ENCODE measurements at regions not wholly inside any gene's neighbourhood (a gene's known extent, or its start where the extent isn't known, plus 50 kb on each side); places are given as distances from the start of the nearest gene placed in this dataset.

DNA sequence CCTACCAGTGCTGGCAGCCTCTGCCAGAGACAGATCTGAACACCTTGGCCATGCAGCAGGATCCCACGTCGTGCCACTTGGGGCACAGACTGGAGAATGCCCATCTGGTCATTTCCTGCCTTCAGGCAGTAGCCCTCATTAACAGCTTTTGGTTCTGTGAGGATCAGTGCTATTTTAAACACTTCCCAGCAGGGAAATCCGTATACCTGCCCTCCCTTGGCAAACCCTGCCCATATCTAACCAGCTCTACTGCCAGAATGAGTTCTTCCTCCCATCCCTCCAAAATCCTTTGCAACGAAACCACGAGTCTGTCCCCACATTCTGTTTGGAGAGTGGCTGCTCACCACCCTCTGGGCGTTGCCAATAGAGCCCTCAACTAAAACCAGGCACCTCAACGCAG is 245.7 kb downstream of the ENGASE start:
- Histone ChIP-seq H3K9me3 (ENCODE audit: control insufficient read depth in 2 of 3, low read length in 3 of 3) (no peaks in the 10 kb centered on the region), H3K36me3 (ENCODE audit: control insufficient read depth in 2 of 3, insufficient read depth in 3 of 3, low read length in 3 of 3) (no peaks in the 10 kb centered on the region), H3K4me1 (ENCODE audit: control insufficient read depth in 2 of 2, insufficient read depth in 2 of 2, low read length in 2 of 2) (no peaks in the 10 kb centered on the region), H3K27me3 (ENCODE audit: control insufficient read depth in 2 of 2, insufficient read depth in 2 of 2, low read length in 2 of 2) (no peaks in the 10 kb centered on the region), H3K27ac (ENCODE audit: low read depth, low read length) (no peak overlapping the region), H3K4me3 (ENCODE audit: low read length) (no peak overlapping the region)
- peaks cover 0 to 2% (median 0%) of the 10 kb centered on the region in 7 donors for H3K4me1 Mint-ChIP-seq
- DNase-seq (no peak), ATAC-seq (no peak)
- intact Hi-C loops (cut with micrococcal nuclease), result no loop called here
- no peak overlapping the region for H3K27ac Mint-ChIP-seq
- CTCF ChIA-PET, result no interaction called here
- H3K27me3 Mint-ChIP-seq, result peaks cover 9 to 50% (median 25%) of the 10 kb centered on the region in 5 donors
- H3K4me3 Mint-ChIP-seq, result peak overlapping the region in 1 of 10 donors; percentile 35
- no peaks in the 10 kb centered on the region for H3K9me3 Mint-ChIP-seq
- H3K36me3 Mint-ChIP-seq, result no peaks in the 10 kb centered on the region
- POLR2A ChIA-PET, result no interaction called here

DNA sequence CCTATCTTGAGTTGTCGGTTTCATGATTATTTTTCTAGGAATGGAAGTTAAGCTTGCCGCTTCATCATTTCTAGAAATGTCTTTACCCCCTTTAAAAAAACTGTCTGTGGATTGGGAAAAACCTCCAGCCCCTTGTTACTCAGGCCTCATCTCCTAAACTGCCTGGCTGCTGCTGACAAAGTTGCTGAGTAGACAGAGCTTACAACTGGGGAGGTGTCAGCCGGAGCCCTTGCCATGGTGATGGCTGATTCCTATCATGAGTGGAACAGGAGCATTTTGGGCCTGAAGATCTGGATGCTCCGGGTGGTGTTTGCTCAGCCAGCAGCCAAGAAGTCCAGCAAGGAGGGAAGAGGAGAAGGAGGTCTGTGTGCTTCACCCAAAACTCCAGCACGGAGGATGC is 243.3 kb downstream of the ENGASE start:
- ATAC-seq, result no peak
- H3K27ac Mint-ChIP-seq, result no peak overlapping the region
- no peaks in the 10 kb centered on the region for H3K27me3 ChIP-seq (ENCODE audit: control insufficient read depth in 2 of 2, insufficient read depth in 2 of 2, low read length in 2 of 2)
- CTCF ChIA-PET, result interaction anchor here (0.6 kb wide), 1 partner anchor 81 kb away, joined by 3 read pairs; no protein-coding TSS in a partner anchor
- POLR2A ChIA-PET, result no interaction called here
- H3K36me3 ChIP-seq (ENCODE audit: control insufficient read depth in 2 of 3, insufficient read depth in 3 of 3, low read length in 3 of 3), result no peaks in the 10 kb centered on the region
- no peak overlapping the region for H3K4me3 Mint-ChIP-seq
- peaks cover 0 to 2% (median 0%) of the 10 kb centered on the region in 7 donors for H3K4me1 Mint-ChIP-seq
- intact Hi-C loops (cut with micrococcal nuclease), result no loop called here
- H3K9me3 ChIP-seq (ENCODE audit: control insufficient read depth in 2 of 3, low read length in 3 of 3), result no peaks in the 10 kb centered on the region
- no peak overlapping the region for H3K27ac ChIP-seq (ENCODE audit: low read depth, low read length)
- H3K9me3 Mint-ChIP-seq, result no peaks in the 10 kb centered on the region
- H3K27me3 Mint-ChIP-seq, result peaks cover 11 to 62% (median 38%) of the 10 kb centered on the region in 5 donors
- DNase-seq, result no peak
- H3K4me3 ChIP-seq (ENCODE audit: low read length), result no peak overlapping the region
- no peaks in the 10 kb centered on the region for H3K4me1 ChIP-seq (ENCODE audit: control insufficient read depth in 2 of 2, insufficient read depth in 2 of 2, low read length in 2 of 2)
- H3K36me3 Mint-ChIP-seq, result no peaks in the 10 kb centered on the region

DNA sequence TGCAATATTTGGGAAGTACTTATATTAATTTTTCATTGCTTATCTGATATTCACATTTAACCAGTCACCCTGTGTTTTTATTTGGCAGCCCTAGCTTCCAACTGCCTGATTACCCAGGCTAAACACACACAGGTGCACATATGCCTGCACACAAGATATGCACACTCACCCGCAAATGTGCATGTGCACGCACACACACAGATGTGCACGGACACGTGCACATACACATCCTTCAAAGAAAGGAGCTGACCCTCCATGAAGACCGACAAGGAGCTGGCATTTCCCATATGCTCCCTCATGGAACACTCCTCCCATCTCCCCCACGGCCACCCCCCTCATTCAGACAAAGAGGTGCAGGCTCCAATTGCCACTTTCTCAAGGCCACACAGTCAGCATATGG is 242.2 kb downstream of the ENGASE start:
- POLR2A ChIA-PET, result no interaction called here
- Mint-ChIP-seq H3K36me3 (no peaks in the 10 kb centered on the region), H3K27ac (no peak overlapping the region), H3K27me3 (peaks cover 11 to 59% (median 38%) of the 10 kb centered on the region in 5 donors), H3K4me3 (no peak overlapping the region), H3K4me1 (peaks cover 0 to 2% (median 0%) of the 10 kb centered on the region in 7 donors), H3K9me3 (no peaks in the 10 kb centered on the region)
- no peak for ATAC-seq
- CTCF ChIA-PET, result no interaction called here
- H3K9me3 ChIP-seq (ENCODE audit: control insufficient read depth in 2 of 3, low read length in 3 of 3), result no peaks in the 10 kb centered on the region
- H3K27me3 ChIP-seq (ENCODE audit: control insufficient read depth in 2 of 2, insufficient read depth in 2 of 2, low read length in 2 of 2), result no peaks in the 10 kb centered on the region
- no peaks in the 10 kb centered on the region for H3K36me3 ChIP-seq (ENCODE audit: control insufficient read depth in 2 of 3, insufficient read depth in 3 of 3, low read length in 3 of 3)
- no peak overlapping the region for H3K27ac ChIP-seq (ENCODE audit: low read depth, low read length)
- H3K4me1 ChIP-seq (ENCODE audit: control insufficient read depth in 2 of 2, insufficient read depth in 2 of 2, low read length in 2 of 2), result no peaks in the 10 kb centered on the region
- intact Hi-C loops (cut with micrococcal nuclease), result no loop called here
- no peak overlapping the region for H3K4me3 ChIP-seq (ENCODE audit: low read length)
- DNase-seq, result no peak

DNA sequence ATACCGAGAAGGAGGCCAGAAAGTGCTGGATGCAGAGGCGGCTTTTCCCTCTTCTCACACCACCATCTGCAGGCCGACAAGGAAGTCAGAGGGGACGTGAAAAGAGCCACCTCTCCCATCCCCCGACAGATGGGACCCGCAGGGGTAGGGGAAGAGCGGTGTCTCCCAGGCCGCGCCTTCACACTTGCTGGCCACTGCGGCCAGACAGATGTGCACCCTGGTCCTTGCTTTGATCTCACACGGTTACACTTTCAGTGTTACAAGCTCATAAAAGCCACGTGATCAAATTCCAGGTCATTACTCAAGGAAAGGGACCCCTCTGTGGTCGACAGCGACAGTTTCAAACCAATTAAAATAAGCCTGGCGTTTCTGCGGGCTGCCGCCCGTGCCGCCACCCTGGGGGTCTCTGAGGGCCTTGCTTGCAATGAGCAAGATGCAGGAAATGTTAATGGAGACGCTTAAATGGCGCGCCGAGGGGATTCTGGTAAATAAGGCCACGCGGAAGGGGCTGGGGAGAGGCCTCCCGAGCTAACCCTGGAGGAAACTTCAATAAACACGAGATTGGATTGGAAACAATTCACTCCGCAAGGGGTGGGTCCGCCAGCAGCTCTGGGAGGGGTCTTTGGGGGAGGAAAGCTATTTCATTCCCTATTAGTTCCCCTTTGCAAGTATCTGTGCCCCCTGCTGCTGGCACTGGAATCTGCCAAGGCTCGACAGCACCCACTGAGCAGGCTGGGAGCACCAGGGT is 240.9 kb downstream of the ENGASE start:
- H3K36me3 ChIP-seq (ENCODE audit: control insufficient read depth in 2 of 3, insufficient read depth in 3 of 3, low read length in 3 of 3), result no peaks in the 10 kb centered on the region
- H3K4me1 ChIP-seq (ENCODE audit: control insufficient read depth in 2 of 2, insufficient read depth in 2 of 2, low read length in 2 of 2), result no peaks in the 10 kb centered on the region
- CTCF ChIA-PET, result no interaction called here
- DNase-seq (no peak), ATAC-seq (no peak)
- no peaks in the 10 kb centered on the region for H3K27me3 ChIP-seq (ENCODE audit: control insufficient read depth in 2 of 2, insufficient read depth in 2 of 2, low read length in 2 of 2)
- Mint-ChIP-seq H3K27me3 (peaks cover 11 to 49% (median 32%) of the 10 kb centered on the region in 5 donors), H3K27ac (no peak overlapping the region), H3K36me3 (no peaks in the 10 kb centered on the region), H3K4me3 (no peak overlapping the region), H3K4me1 (peaks cover 0 to 2% (median 0%) of the 10 kb centered on the region in 7 donors), H3K9me3 (peaks cover 0 to 3% (median 0%) of the 10 kb centered on the region in 11 donors)
- POLR2A ChIA-PET, result no interaction called here
- intact Hi-C loops (cut with micrococcal nuclease), result no loop called here
- no peak overlapping the region for H3K4me3 ChIP-seq (ENCODE audit: low read length)
- H3K9me3 ChIP-seq (ENCODE audit: control insufficient read depth in 2 of 3, low read length in 3 of 3), result no peaks in the 10 kb centered on the region
- no peak overlapping the region for H3K27ac ChIP-seq (ENCODE audit: low read depth, low read length)

DNA sequence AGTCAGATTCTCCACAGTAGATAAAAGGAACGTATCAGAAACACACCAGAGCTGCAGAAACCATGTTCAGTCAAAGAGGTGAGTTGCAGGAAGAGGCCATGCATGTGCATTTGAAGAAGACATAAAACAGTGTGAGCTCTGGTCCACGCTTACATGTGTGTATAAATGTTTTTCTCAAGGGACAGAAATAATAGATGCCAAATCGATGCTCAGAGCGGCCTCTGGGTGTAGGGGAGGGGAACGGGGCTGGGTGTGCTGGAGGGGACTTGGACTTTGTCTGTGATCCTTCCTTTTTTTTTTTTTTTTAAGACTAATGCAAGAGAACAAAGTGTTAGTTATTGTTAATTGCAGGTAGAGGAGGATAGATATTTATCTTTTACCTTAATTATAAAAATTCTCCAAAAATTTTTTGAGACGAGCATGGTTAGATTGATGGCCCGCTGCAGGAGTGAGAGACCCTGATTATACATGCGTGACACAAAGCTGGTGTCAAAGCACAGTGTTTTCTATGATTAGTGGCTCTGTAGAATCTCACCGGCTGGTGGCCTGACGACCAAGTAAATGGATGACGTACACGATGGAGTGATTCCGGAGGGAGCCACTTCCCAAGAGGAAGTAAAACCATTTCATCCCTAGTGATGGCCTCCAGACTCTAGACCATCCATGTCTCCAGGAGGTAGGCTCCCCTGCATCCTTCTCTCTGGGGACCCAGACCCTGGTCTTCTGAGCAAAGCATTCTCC is 240.2 kb downstream of the ENGASE start:
- DNase-seq (no peak), ATAC-seq (no peak)
- H3K4me3 Mint-ChIP-seq, result no peak overlapping the region
- Histone ChIP-seq H3K27ac (ENCODE audit: low read depth, low read length) (no peak overlapping the region), H3K4me1 (ENCODE audit: control insufficient read depth in 2 of 2, insufficient read depth in 2 of 2, low read length in 2 of 2) (no peaks in the 10 kb centered on the region), H3K4me3 (ENCODE audit: low read length) (no peak overlapping the region), H3K27me3 (ENCODE audit: control insufficient read depth in 2 of 2, insufficient read depth in 2 of 2, low read length in 2 of 2) (no peaks in the 10 kb centered on the region), H3K9me3 (ENCODE audit: control insufficient read depth in 2 of 3, low read length in 3 of 3) (no peaks in the 10 kb centered on the region), H3K36me3 (ENCODE audit: control insufficient read depth in 2 of 3, insufficient read depth in 3 of 3, low read length in 3 of 3) (no peaks in the 10 kb centered on the region)
- peaks cover 0 to 3% (median 0%) of the 10 kb centered on the region in 11 donors for H3K9me3 Mint-ChIP-seq
- peaks cover 0 to 2% (median 0%) of the 10 kb centered on the region in 7 donors for H3K4me1 Mint-ChIP-seq
- POLR2A ChIA-PET, result no interaction called here
- peaks cover 6 to 53% (median 34%) of the 10 kb centered on the region in 5 donors for H3K27me3 Mint-ChIP-seq
- H3K36me3 Mint-ChIP-seq, result no peaks in the 10 kb centered on the region
- CTCF ChIA-PET, result no interaction called here
- H3K27ac Mint-ChIP-seq, result no peak overlapping the region
- intact Hi-C loops (cut with micrococcal nuclease), result no loop called here

DNA sequence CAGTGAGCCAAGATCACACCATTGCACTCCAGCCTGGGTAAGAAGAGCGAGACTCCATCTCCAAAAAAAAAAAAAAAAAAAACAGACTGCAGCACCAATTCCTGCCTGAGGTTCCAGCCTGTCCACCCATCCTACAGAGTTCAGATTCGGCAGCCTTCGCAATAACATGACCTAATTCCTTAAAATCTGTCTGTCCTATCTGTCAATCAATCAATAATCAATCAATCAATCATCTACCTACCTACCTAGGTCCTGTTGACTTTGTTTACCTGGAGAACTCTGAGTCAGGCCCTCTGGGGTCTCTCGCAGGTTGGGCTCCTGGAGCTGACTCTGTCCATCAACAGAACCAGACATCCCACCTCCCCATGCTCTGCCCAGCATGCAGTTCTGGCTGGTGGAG is 236.7 kb downstream of the ENGASE start:
- intact Hi-C loops (cut with micrococcal nuclease), result no loop called here
- ChIA-PET CTCF (no interaction called here), POLR2A (no interaction called here)
- H3K9me3 Mint-ChIP-seq, result peaks cover 0 to 3% (median 0%) of the 10 kb centered on the region in 11 donors
- H3K27ac Mint-ChIP-seq, result no peak overlapping the region
- Histone ChIP-seq H3K4me3 (ENCODE audit: low read length) (no peak overlapping the region), H3K36me3 (ENCODE audit: control insufficient read depth in 2 of 3, insufficient read depth in 3 of 3, low read length in 3 of 3) (no peaks in the 10 kb centered on the region), H3K27ac (ENCODE audit: low read depth, low read length) (no peak overlapping the region), H3K4me1 (ENCODE audit: control insufficient read depth in 2 of 2, insufficient read depth in 2 of 2, low read length in 2 of 2) (no peaks in the 10 kb centered on the region), H3K27me3 (ENCODE audit: control insufficient read depth in 2 of 2, insufficient read depth in 2 of 2, low read length in 2 of 2) (no peaks in the 10 kb centered on the region), H3K9me3 (ENCODE audit: control insufficient read depth in 2 of 3, low read length in 3 of 3) (no peaks in the 10 kb centered on the region)
- no peaks in the 10 kb centered on the region for H3K36me3 Mint-ChIP-seq
- peaks cover 2 to 68% (median 39%) of the 10 kb centered on the region in 5 donors for H3K27me3 Mint-ChIP-seq
- ATAC-seq (no peak), DNase-seq (no peak)
- H3K4me3 Mint-ChIP-seq, result no peak overlapping the region
- H3K4me1 Mint-ChIP-seq, result peaks cover 0 to 2% (median 0%) of the 10 kb centered on the region in 7 donors

All from naive thymus-derived CD4-positive, alpha-beta T cell (primary cell).